Cerebellar cortex (tissue), 1 donor: ENCODE measurements at regions not wholly inside any gene's neighbourhood (a gene's known extent, or its start where the extent isn't known, plus 50 kb on each side); places are given as distances from the start of the nearest gene placed in this dataset.
"Not testable (repeated sequence)": the region's sequence is repeated elsewhere in the genome, so short reads cannot be mapped to it uniquely, and the experiment has no call there.

Experiments
- DNase-seq: peaks from one replicate; pipeline ENCODE4 v3.0.0-alpha.2; 2015; ENCODE audit warnings: low spot score

DNA sequence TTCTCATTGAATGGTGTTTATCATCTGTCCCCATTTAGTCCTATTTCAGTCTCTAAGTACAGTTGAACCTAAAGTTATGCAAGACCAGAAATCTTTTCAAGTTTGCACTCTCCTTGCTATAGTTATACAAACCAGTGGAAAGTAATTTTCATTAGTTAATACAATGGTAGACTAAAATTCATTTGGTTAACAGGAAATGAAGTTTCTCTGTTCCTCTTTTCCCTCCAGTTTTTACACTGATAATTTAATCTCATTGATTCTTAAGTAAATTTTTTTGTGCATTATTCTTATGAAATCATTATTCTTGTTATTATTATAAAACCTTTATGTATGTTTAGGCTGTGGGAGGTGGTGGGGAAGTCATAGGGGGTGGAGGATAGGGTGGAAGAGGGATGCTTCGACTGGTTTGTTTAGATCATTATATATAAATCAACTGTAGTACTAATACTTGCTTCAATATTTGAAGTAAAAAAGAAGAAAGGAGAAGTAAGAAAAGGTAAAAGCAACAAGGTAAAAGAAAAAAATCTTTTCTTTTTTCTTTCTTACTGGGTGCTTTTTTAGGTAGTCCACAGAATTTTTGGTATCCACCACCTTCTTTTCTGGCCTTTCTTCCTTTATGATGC lies 104.1 kb downstream of the GPR85 start:
- DNase-seq: no peak

DNA sequence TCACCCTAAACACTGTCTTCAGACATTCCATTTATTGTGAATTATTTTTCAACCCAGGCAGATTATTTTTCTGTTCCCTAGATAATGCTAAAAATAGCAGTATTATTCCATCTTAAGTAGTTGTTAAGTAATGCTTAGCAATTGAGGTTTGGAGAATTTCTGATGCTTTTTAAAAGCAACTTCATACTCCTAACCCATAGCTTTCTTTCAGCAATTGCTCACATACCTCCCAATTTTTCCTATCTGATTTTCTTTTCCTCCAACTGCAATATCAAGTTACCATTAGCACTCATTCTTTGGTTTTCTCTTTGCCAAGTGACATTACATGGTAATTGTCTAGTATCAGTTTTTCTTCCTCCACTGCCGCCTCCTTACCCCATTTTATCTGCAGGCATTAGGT lies 104.7 kb downstream of the GPR85 start:
- no peak for DNase-seq

DNA sequence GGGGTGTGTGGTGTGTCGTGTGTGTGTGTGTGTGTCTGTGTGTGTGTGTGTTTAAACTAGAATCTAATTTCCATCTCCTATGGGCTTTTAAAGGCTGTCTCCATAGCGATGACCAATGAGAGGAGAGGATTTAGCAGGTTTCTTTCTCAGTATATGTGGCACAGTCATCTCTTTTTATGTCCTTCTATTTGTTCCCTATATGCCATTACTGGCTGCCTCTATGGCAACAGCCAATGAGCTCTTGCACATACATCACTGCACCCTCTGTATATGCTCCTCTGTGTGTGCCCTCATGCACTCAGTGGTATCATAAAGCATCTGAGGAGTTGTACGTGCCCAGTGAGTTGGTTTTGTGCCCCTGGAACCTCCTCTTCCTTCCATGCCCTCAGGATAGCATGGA lies 107.6 kb downstream of the GPR85 start:
- not testable (repeated sequence) for DNase-seq

DNA sequence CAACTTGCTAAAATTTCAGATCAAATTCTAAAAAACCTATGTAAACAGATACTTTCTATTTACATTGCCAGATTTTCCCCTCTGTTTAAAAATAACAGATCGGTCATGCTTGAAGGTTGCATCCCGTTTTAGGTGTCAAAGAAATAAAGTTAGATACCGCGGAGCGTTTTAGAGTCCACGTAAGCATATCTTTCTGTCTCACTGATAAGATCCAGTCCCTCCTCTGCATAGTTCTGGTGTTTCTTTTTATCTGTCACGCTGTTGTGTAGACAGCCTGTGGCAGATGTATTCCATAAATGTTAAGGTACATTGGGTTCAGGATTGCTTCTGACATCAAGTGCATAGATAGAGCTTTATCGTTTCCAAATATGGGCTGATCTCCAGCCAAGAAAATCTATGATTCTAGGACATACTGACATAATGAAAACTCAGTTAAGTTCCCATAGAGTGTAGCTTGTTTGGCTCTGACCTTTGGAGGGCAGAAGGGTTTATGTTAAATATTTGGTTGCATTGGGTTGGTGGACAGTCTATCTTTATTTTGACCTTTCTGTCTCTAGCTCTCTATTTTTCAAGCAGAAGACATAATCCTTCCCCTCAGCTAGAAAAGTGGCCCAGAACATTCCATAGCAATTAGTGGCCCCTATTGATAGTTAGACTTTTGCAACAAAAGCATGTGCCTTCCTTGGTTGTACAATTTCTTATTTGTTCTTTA lies 109.2 kb downstream of the GPR85 start:
- not testable (repeated sequence) for DNase-seq

DNA sequence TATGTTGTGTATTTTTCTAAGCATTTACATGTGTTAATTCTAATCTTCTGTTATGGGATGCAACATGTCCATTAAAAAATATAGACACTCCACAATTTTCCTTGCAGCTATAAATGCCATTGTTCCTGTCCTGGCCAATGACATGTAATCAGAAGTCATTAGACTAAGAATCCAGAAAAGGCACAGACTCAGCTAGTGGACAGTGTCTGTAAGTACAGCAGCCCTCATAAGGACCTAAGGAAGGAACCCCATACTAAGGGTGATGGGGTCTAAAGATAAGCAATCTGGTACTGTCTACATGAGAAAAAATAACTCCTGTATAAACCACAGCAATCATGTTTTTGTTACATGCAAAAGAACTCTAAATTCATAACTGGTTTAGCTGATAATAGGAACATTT lies 115.9 kb downstream of the GPR85 start:
- DNase-seq: no peak

DNA sequence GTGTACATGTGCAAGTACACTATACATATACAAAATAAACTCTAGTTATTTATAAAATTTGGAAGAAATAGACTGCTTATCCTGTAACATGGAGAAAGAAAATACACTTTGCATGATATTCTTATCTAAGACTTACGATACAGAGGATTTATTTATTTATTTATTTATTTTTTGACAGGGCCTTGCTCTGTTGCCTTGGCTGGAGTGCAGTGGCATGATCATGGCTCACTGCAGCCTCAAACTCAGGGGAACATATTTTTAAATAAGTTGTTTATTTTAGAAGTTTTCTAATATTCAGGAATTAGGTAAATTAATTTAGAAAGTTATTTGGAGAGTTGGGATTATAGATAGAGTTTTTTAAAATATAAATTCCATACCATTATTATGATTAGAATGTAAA lies 116.7 kb downstream of the GPR85 start:
- no peak for DNase-seq

DNA sequence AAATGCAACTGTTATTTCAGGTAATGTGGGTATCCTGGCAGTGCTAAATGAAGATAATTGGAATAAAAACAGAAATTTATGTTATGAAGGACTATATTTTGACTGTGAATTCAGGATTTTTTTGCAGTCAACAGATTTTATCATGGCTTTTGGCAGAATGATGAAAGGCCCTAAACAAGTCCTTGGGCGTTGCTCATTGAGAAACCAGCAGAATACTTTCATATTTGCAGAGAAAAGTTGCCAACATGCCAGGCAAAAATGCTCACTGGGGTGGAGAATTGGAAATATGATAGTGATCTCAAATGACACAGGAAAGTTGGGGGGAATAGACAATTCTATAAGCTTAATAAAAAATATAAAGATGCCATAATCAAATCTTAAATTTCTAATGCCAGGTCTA lies 121.1 kb downstream of the GPR85 start:
- DNase-seq: no peak

DNA sequence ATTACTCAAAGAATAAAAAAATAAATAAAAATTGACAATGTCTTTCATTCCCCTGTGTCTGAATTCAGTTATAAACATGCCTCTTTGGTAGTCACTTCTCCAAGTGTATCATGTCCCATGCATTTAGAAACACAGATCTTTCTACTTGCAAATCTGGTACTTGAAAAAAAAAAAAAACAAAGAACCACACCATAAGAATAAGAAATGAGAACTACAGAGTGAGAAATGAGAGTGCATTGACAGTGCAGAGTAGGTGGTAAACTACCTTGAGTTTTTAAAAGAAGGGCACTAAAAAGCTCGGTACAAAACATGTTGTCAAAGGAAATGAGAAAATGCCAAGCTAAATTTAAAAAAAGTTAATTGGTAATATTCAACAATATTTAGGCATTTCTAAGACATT lies 123.0 kb downstream of the GPR85 start:
- DNase-seq: no peak

DNA sequence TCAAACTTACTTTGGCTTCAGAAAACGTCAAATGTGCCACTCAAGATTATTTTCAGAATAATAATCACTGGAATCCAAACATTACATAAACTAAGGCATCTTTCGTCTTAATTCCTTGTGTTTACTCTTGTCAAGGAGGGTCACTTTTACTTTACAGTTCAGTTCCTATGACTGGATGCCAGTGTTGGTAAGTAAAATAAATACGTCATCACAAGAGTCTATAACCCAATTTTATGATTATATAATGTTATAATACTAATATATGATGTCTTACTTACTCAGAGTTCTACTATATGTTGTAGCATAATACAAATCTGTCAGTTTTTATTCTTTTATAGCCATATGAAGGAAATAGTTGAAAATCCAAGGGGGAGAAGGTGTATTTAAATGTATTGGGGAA lies 123.8 kb downstream of the GPR85 start:
- no peak for DNase-seq

DNA sequence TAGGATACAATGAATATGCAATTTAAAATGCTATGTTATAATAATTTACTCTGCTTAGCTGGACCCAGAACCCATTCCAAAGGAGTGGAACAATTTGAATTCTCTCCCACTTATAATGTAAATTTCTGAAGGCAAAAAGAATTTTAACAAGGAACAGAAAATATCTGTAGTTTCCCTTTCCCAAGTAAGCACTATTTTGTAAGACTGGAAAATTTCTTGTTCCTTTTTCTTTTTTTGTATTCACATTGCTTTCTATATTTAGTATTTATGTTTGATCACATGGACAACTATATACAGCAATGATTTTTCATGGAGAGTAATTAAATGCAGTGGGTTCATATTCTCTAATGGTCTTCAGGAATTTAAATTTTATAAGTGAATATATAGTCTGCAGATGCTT lies 127.4 kb downstream of the GPR85 start:
- no peak for DNase-seq

DNA sequence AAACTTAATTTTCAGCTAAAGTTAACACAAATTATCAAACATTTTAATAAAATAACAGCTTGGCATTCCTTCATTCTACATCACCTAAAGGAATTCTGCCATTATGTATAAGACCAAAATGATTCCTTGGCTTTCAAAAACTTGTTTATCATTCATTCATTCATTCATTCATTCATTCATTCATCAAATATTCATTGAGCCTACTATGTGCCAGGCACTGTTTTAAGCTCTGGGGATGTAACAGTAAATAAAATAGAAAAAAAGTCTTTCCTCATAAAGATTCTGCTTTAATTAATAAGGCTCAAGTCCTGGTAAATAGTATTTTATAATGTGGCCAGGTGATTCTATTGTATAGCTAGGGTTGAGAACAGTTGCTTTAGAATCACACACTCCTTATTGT lies 127.9 kb downstream of the GPR85 start:
- DNase-seq: no peak

DNA sequence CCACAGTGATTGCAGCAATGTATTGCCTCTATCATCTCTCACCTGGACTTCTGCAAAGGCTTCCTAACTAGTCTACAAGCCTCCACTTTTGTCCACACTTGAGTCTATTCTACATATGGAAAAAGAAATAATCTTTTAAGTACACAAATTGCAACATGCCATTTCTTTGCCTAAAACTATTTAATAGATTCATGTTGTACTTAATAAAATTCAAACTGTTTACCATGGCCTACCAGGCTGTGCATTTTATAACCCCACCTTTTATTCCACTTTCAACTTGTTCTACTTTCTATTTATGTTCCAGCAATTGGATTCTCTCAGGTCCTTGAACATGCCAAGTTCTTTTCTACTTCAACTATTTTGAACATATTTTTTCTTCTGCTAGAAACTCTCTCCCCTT lies 128.7 kb downstream of the GPR85 start:
- DNase-seq: no peak

DNA sequence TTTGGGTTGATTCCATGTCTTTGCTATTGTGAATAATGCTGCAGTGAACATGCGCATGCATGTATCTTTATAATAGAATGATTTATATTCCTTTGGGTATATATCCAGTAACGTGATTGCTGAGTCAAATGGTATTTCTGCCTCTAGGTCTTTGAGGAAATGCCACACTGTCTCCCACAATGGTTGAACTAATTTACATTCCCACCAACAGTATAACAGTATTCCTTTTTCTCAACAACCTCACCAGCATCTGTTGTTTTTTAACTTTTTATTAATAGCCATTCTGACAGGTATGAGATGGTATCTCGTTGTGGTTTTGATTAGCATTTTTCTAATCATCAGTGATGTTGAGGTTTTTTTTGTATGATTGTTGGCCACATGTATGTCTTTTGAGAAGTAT lies 133.6 kb downstream of the GPR85 start:
- DNase-seq: not testable (repeated sequence)

DNA sequence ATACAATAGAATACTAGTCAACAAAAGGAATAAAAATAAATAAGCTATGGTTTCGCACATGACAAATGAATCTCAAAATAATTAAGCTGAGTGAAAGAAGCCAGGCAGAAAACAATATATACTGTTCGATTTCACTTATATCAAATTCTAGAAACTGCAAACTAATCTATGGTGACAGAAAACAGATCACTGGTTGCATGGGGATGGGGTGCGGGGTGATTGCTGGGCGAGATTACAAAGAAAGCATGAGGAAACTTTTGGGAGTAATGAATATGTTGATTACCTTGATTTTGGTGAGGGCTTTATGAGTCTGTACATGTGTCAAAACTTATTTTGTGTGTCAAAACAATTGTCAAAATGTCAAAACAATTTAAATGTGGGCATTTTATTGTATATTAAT lies 135.6 kb downstream of the GPR85 start:
- DNase-seq: no peak

DNA sequence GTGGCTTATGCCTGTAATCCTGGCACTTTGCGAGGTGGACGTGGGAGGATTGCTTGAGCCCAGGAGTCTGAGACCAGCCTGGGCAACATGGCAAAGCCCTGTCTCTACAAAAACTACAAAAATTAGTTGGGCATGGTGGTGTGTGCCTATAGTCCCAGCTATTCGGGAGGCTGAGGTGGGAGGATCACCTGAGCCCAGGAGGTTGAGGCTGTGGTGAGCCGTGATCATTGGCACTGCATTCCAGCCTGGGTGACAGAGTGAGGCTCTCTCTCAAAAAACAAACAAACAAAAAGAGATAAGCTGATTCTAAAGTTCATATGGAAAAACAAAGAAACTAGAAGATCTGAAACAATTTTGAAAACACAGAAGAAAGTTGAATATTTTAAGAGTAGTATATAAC lies 136.9 kb downstream of the GPR85 start:
- DNase-seq: not testable (repeated sequence)

DNA sequence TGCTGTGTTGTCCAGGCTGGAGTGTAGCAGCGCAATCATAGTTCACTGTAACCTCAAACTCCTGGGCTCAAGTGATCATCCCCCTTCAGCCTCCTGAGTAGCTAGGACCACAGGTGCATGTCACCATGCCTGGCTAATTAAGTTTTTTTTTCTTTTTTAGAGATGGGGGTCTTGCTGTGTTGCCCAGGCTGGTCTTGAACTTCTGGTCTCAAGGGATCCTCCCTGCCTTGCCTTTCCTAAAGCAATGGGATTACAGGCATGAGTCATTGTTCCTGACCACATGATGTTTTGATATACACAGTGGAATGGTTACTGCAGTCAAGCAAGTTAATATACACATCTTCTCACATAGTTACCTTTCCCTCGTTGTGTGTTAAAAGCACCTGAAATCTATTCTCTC lies 140.3 kb downstream of the GPR85 start:
- DNase-seq: no peak

DNA sequence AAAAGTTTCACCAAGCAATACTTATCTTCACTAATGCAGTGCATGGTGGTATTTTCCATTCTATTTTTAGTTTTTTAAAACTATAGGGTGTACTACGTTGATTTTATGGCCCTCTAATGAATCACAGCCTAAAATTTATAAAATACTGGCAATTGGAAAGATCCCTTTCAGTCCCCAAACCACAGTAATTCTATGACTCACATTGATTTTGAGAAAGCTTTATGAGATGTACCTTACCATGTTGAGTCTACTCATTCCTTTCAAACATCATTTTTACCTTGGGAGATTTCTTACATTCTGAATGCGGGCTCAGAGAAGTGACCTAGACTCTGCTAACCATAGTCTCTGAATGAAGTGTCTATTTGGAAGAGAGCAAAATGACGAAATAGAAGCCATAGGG lies 141.6 kb downstream of the GPR85 start:
- no peak for DNase-seq

DNA sequence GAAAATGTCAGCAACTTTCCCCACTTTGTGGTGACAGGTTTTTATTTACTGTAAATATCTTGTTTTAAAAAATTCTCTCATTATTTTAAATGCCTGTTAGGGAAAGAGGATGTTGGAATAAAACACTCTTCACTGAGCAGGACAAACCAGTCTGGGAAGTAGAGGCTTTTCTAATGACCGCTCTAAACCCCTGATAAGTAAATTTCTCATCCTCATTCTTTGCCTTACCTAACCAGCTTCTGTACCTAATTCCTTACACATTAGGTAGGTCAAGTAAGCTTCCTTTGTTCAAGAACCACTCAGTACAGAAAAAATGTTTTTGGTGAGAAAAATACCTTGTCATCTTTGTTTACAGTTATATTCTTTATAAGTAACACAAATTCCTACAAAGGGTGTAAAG lies 143.6 kb downstream of the GPR85 start:
- no peak for DNase-seq

DNA sequence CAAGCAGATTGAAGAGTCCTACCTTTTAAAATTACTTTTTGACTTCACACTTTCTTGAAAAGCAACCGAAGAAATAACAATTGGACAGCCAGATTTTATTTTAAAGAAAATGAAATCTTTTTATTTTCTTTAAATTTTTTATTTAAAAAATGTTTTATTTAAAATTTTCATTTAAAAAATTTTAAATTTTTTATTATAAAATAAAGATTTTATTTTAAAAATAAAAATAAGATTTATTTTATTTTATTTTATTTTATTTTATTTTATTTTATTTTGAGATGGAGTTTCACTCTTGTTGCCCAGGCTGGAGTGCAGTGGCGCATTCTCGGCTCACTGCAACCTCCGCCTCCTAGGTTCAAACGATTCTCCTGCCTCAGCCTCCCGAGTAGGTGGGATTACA lies 144.5 kb downstream of the GPR85 start:
- not testable (repeated sequence) for DNase-seq

DNA sequence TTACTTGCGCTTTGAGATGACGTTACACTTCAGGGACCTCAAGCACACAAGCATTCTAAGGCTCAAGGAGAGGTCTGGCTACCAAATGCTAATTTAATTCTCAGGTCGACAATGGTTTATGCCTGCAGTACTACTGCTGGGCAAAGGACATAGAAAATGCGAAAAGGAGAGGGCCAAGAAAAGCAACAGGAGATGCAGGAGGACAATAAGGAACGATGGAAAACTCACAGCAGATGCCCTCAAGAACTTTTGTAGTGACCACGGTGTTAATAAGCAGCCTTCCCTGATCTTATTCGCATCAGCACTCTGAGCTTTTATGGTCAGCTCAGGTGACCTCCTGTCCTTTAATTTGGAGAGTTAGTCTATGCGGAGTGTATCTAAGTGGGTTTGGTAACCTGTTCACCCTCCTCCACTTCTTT lies 146.3 kb downstream of the GPR85 start:
- DNase-seq: no peak

DNA sequence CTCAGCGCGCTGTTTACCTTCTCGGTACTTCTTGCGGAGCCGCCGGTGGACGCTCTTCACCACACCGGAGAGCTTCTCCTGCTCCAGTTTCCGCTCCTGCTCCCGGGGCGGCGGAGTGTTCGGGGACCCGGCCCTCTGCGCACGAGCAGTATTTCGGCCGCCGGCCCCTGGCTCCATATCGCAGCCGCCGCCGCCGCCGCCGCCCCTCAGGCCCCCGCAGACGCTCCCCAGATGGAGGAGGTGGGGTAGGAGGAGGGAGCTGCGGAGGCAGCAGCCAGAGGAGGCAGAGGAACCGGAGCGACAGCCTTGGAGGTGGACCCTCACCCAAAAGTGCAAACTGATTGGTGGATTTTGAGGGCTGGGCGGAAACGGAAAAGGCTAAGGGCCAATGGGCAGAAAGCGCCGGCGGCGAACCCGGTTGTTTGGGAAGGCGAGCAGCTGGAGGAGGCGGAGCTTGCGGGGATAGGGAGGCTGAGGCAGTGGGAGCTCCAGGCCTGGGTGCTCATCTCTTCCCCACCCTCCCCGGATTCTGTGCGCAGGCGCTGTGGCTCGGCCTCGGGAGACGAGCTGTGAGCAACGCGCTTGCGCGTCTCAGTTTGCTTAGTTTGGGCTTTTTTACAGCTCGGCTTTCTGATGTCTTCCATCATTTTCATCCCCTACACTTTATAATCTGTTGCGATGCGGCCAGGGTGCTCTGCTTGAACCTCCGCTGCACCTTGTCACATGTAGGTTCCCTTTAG lies 146.9 kb downstream of the GPR85 start:
- peak; percentile 100 for DNase-seq

DNA sequence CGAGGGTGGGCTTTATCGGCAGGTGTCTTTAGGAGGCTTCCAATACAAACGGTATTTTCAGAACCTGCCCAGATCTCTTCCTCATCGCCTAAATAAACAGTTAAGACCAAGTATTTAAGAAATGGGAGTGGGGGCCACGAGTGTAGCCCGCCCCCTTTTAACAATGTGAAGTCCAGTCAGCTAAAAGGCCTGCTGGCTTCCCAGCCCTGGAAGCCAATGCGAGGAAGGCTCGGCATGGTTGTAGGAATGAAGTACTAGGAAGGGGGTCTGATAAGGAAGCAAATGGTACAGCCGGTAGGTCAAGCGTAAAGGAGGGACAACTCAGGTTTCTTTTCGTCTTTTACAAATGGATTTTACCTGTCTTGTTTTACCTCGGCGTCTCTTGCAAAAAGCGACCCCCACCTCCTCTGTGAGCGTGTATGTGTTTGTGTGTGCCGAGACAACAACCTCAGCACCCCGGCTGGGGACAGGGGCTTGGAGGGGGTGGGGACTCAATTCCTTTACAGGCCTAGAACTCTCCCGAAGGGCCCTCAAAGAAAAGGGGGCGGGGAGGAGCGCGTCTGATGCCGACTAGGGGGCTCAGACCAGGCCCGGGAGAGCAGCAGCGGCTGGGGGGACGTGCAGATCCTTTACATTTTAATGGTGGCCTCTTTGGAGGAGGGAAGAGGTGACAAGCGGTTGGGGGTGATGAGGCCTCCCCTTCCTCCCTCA lies 147.6 kb downstream of the GPR85 start:
- peak; percentile 42 for DNase-seq
